GM18526 (cell line): ENCODE measurements at regions not wholly inside any gene's neighbourhood (a gene's known extent, or its start where the extent isn't known, plus 50 kb on each side); places are given as distances from the start of the nearest gene placed in this dataset.

Experiments
- POLR2A ChIP-seq: IDR thresholded peaks from 3 replicates; pipeline ENCODE4 v1.6.1; 2011; ENCODE audit not compliant: insufficient read length; ENCODE audit errors: extremely low read depth

- TF ChIP-seq POLR2A = no peak
These were observed 150.6 kb downstream of the ASCL4 start for GRCh38 chr12:107925125-107925524.

- no peak for TF ChIP-seq POLR2A
These were observed 154.9 kb downstream of the ASCL4 start for GRCh38 chr12:107929436-107929835.

- TF ChIP-seq POLR2A = no peak
These were observed 157.3 kb downstream of the ASCL4 start for GRCh38 chr12:107931761-107932160.

- TF ChIP-seq POLR2A = no peak
These were observed 163.9 kb downstream of the ASCL4 start for GRCh38 chr12:107938446-107938845.

- no peak for TF ChIP-seq POLR2A
These were observed 174.0 kb downstream of the ASCL4 start for GRCh38 chr12:107948391-107948945.

GRCh38 chr12:107951024-107951423, 176.5 kb downstream of the ASCL4 start:
- TF ChIP-seq POLR2A = no peak

- TF ChIP-seq POLR2A = no peak
These were observed 173.0 kb upstream of the WSCD2 start for GRCh38 chr12:107955966-107956643.

- no peak for TF ChIP-seq POLR2A
These were observed 171.6 kb upstream of the WSCD2 start for GRCh38 chr12:107957459-107957858.

- no peak for TF ChIP-seq POLR2A
These were observed 165.5 kb upstream of the WSCD2 start for GRCh38 chr12:107963635-107964034.

GRCh38 chr12:107967170-107967569, 161.9 kb upstream of the WSCD2 start:
- TF ChIP-seq POLR2A = no peak

GRCh38 chr12:107973950-107974349, 155.1 kb upstream of the WSCD2 start:
- TF ChIP-seq POLR2A = no peak

- TF ChIP-seq POLR2A = no peak
These were observed 152.8 kb upstream of the WSCD2 start for GRCh38 chr12:107976331-107976730.

- TF ChIP-seq POLR2A = no peak
These were observed 150.9 kb upstream of the WSCD2 start for GRCh38 chr12:107978201-107978600.

- no peak for TF ChIP-seq POLR2A
These were observed 150.4 kb upstream of the WSCD2 start for GRCh38 chr12:107978641-107979040.

GRCh38 chr12:107983756-107984472, 145.2 kb upstream of the WSCD2 start:
- no peak for TF ChIP-seq POLR2A

- TF ChIP-seq POLR2A = no peak
These were observed 144.1 kb upstream of the WSCD2 start for GRCh38 chr12:107984973-107985372.
